GM19351 (cell line): ENCODE measurements at regions not wholly inside any gene's neighbourhood (a gene's known extent, or its start where the extent isn't known, plus 50 kb on each side); places are given as distances from the start of the nearest gene placed in this dataset.
"Not testable (repeated sequence)": the region's sequence is repeated elsewhere in the genome, so short reads cannot be mapped to it uniquely, and the experiment has no call there.

Experiments
- ATAC-seq: cut with Tn5 transposase; IDR thresholded peaks from one replicate; pipeline ENCODE4 v1.9.1; 2021; ENCODE audit warnings: mild to moderate bottlenecking, moderate library complexity; ENCODE audit not compliant: unreplicated experiment

DNA sequence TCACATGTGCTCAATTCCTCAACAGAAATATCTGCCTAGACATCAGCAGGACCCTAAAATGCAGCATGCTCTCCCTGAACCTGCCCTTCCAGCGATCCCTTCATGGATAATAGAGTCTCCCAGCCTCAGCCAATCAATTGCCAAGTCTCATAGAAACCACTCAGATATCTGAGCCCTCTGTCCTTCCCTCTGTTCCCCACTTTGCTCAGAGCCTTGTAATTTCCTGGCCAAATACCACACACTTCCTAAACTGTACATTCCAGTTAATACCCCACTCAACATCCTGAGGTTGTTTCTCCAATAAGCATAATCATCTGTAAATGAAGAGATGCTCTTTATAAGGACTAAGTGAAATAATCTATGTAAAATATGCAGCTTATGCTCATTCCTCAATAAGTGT, 59.3 kb upstream of the PTGFRN start:
- no peak for ATAC-seq

DNA sequence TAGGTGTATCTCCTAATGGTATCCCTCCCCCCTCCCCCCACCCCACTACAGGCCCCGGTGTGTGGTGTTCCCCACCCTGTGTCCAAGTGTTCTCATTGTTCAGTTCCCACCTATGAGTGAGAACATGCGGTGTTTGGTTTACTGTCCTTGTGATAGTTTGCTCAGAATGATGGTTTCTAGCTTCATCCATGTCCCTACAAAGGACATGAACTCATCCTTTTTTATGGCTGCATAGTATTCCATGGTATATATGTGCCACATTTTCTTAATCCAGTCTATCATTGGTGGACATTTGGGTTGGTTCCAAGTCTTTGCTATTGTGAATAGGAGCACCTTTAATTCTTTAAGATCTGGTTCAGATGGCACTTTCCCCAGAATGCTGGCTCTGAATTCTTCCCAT, 58.5 kb upstream of the PTGFRN start:
- not testable (repeated sequence) for ATAC-seq

DNA sequence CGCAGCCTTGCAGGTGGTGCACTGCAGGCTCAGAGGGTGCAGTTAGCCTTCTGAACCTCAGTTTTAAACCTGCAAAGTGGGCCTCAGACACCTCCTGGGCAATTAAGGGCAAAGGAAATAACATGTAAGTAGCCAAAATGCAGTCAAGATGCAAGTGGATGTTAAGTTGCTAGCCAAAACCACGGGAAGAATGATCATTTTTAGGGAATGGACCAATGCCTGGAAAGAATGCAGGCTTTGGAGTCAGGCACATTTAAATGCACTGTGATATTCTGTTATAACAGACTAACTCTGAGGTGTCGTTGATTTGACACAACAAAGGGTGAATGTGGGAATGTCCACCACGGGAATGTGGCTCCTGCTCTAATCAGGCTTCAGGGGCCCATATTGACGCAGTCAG, 57.9 kb upstream of the PTGFRN start:
- ATAC-seq, result no peak

DNA sequence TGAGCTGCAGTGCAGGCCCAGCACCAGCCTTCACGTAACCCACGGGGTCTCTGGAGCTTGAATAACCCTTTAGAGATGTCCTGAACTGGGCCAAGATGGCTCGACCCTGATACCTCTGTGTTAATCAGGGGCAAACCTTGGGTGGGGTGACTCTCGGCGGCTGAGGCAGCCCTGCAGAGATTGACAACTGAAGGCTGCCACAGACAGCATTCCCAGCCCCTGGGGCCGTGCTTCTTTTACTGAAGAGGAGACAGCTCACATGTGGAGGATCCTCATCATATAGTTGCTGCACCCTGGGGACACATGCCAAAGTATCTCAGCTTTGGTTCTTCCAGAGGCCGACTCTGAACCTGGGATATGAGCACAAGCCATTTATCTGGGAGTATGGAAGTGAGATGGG, 57.3 kb upstream of the PTGFRN start:
- ATAC-seq, result no peak

DNA sequence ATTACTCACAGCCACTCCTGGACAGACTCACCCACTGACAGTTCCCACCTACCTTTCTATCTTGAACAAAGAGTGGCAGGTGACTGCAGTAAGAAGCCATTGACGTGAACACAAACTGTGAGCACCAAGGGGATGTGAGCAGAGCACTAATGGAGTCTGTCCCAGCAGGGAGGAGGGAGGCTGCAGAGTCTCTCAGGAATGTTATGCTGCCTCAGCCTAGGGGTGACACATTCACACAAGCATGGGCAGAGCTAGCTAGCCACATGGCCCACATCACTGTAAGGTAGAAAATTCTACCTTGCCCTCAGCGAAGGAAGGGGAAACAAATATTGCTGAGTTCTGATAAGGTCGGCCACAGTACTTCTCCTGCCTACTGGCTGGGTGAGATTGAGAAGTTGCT, 56.8 kb upstream of the PTGFRN start:
- ATAC-seq, result no peak

DNA sequence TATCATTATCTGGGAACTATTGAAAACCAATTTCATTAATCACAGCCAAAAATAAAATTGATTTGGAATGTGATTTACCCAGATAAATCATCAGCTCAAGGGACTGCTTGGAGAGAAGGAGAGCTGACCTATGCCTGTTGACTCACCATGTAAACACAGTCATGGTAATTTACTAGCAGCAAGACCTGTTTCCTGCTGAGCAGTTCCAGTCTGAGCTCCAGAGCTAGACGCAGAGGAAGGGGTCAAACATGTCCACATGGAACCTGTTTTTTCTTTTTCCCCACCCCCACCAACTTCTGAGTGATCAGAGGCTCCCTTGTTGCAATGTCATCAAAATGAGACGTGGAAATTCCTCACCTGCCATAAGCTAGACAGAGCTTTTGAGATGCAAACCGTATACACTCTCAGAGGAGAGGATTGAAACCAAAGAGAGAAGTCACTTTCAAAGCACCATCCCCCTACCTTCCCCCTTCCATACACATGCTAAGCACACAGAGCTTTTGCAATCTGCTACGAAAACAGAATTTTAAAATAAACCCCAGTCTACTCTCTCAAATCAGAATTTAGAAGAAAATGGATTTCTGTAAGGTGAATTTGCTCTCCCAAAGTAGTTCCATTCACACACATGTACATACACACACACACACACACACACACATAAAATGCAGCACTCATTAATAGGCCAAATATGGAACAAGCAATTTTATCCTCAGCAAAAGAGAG, 55.9 kb upstream of the PTGFRN start:
- no peak for ATAC-seq

DNA sequence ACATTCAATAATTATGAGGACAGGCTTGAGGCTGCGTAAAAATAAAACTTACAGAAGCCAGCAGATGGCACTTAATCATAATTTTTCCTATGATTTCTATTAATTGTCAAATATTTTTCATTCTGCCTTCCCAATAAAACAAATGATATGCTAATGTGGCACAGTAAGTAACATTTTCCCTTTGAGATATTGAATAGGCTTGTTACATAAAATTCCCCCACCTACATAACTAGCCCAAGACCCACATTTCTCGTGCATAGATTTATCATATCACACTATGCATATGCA, 55.4 kb upstream of the PTGFRN start:
- no peak for ATAC-seq

DNA sequence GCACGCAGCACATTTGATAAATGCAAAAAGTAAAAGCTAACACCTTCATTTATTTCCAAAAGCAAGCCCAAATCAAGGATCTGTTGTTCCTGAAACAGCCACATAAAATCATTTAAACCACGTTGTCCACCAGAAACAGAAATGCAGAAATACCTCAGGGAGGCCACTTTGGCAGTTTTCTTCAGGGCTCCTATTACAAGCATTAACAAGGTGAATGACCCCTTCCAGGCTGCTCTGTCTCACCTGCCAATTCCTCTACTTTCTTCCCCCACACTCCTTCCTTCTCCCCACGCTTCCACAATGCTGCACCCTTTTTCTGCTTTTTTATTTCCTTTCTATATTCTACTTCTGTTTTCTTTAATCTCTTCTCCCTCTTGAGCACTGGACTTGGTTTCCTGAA, 55.0 kb upstream of the PTGFRN start:
- no peak for ATAC-seq

DNA sequence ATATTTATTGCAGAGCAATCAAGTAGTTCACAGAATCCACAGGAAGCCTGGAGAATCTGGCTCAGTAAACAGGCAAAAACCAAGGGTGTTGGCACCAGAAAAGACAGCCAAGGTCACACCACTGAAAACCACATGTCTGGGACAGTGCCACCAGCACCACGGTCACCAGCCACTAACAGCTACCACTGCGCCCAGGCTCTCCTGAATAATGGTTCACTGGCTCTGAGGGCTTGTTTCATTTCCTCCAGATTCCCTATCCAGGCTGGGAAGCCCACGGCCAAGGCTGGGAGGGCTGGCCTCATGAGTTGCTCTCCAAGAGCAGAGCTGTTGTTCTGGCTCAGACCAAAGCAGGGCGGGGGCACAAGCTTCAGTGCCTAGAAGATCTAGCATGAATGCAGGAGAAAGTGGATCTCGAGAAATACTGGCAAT, 54.5 kb upstream of the PTGFRN start:
- ATAC-seq, result no peak

DNA sequence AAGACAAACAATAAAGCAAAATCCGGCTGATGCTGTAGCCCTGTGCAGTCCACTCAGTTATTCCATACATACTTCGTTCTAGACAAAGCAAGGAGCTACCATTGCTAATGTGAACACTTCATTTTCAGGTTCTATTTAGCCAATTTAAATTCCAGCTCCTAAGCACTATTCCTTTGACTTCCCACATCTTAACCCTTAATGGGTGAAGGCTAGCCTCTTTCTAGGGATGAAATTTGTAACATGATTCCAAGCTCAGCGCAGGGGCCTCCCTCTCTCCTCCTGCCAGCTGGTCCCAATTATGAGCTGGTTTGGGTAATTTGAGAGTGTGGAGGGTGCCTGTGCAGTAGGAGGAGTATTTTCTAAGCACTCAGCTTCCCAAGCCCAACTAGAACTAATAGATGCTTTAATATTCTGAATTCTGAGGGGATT, 53.9 kb upstream of the PTGFRN start:
- ATAC-seq, result no peak

DNA sequence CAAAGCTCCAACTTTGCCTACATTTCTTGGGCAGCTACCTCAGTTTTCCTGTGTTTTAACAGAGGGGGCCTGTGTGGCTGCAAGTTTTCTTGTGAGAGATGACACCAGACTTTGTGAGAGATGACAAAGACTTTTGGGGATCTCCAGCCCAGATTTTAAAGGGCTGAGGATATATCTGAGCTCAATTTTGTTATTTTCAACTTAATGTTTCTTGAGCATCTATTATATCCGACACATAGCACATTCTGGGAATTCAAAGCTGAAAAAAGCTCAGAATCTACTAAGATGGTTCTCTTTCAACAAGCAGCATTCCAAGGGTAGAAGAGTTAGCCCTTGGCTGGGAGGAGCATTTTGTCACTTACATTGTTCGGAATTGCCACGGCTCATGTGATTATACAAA, 53.4 kb upstream of the PTGFRN start:
- ATAC-seq, result no peak

DNA sequence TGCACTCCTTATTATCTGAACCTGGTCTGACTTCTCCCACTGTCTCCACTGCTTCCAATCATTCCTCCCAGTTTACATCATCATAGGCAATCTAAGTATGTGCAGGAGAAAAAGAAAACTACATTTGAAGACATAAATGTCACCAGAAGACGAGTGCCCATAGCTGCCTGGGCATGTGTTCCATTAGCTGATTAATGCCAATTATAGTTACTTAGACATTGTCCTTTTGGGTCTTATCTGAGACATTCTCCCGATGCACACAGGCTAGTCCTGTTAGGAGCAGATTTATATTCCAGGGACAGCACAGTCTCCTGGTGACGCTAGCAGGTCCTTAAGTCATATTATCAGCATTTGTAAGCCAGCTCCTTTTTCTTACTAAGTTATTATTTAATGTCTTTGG, 52.6 kb upstream of the PTGFRN start:
- no peak for ATAC-seq
